MG63 (cell line): ENCODE measurements at regions not wholly inside any gene's neighbourhood (a gene's known extent, or its start where the extent isn't known, plus 50 kb on each side); places are given as distances from the start of the nearest gene placed in this dataset.

ENCODE experiments used
- DNase-seq: peaks from one replicate; pipeline ENCODE4 v3.0.0-alpha.2; 2020
- H3K27me3 ChIP-seq: fragments of 250-450 bp; sonication (Bioruptor Pico); 2 replicates; pipeline ENCODE4 v1.5.1; 2020; ENCODE audit warnings: mild to moderate bottlenecking, moderate library complexity
- H3K36me3 ChIP-seq: fragments of 250-450 bp; sonication (Bioruptor Pico); 2 replicates; pipeline ENCODE4 v1.5.1; 2020; ENCODE audit warnings: mild to moderate bottlenecking, moderate library complexity
- H3K4me3 ChIP-seq: fragments of 250-450 bp; sonication (Bioruptor Pico); 2 replicates; pipeline ENCODE4 v1.5.1; 2020; ENCODE audit warnings: mild to moderate bottlenecking, moderate library complexity
- H3K9me3 ChIP-seq: fragments of 250-450 bp; sonication (Bioruptor Pico); 2 replicates; pipeline ENCODE4 v1.5.1; 2020; ENCODE audit warnings: mild to moderate bottlenecking, moderate library complexity

DNA sequence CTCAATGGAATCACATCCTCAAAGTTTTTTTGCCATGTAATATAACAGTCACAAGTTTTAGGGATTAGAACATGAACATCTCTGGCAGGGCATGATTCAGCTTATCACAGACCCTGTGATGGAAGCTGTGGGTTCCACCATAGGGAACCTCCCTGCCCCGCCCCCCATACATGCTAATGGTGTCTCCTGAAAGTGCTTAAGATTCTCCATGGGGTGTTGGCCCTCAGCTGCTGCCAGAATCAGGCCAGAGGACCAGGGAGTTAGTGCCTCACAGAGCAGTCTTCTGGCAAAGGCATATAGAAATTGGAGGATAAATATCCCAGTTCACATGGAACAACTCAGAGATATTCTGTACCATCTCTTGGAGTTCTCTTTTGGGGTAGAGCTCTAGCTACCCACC lies 119.4 kb downstream of the RAB11FIP2 start:
- no peaks in the 10 kb centered on the region for H3K27me3 ChIP-seq
- DNase-seq, result no peak
- no peaks in the 10 kb centered on the region for H3K9me3 ChIP-seq
- no peak overlapping the region for H3K4me3 ChIP-seq
- no peaks in the 10 kb centered on the region for H3K36me3 ChIP-seq

DNA sequence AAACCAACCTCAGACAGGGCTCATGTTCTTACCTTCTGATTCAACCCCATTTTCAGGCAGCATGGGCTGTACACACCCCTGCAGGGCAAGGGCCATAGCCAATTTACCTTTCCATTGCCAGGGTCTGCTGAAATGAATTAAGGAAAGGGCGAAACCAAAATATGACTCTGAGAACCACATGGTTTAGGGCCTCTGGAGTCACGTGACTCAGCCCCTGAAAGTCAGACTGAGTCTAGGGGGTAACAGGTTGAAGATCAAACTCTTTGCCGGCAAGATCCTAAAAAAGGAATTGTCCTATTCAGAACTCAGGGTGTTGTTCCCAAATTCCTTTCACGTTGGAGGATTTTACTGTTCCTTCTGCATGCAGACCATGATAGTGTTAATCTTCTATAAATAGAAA lies 118.9 kb downstream of the RAB11FIP2 start:
- no peaks in the 10 kb centered on the region for H3K27me3 ChIP-seq
- DNase-seq, result no peak
- H3K36me3 ChIP-seq, result no peaks in the 10 kb centered on the region
- H3K9me3 ChIP-seq, result no peaks in the 10 kb centered on the region
- no peak overlapping the region for H3K4me3 ChIP-seq

GRCh38 chr10:117928281-117928680 lies 118.5 kb downstream of the RAB11FIP2 start:
- Histone ChIP-seq H3K4me3 (no peak overlapping the region), H3K9me3 (no peaks in the 10 kb centered on the region), H3K27me3 (no peaks in the 10 kb centered on the region), H3K36me3 (no peaks in the 10 kb centered on the region)
- DNase-seq, result no peak

GRCh38 chr10:117928741-117929140 lies 118.0 kb downstream of the RAB11FIP2 start:
- no peak overlapping the region for H3K4me3 ChIP-seq
- H3K27me3 ChIP-seq, result no peaks in the 10 kb centered on the region
- no peaks in the 10 kb centered on the region for H3K36me3 ChIP-seq
- DNase-seq, result no peak
- H3K9me3 ChIP-seq, result no peaks in the 10 kb centered on the region

GRCh38 chr10:117929327-117930067 lies 117.2 kb downstream of the RAB11FIP2 start:
- no peaks in the 10 kb centered on the region for H3K9me3 ChIP-seq
- no peaks in the 10 kb centered on the region for H3K36me3 ChIP-seq
- H3K4me3 ChIP-seq, result no peak overlapping the region
- H3K27me3 ChIP-seq, result no peaks in the 10 kb centered on the region
- no peak for DNase-seq

GRCh38 chr10:117931078-117931477 lies 115.7 kb downstream of the RAB11FIP2 start:
- no peaks in the 10 kb centered on the region for H3K27me3 ChIP-seq
- no peak overlapping the region for H3K4me3 ChIP-seq
- no peak for DNase-seq
- no peaks in the 10 kb centered on the region for H3K36me3 ChIP-seq
- H3K9me3 ChIP-seq, result no peaks in the 10 kb centered on the region

GRCh38 chr10:117933036-117933435 lies 113.7 kb downstream of the RAB11FIP2 start:
- DNase-seq, result peak; percentile 51
- Histone ChIP-seq H3K4me3 (no peak overlapping the region), H3K27me3 (no peaks in the 10 kb centered on the region), H3K9me3 (no peaks in the 10 kb centered on the region), H3K36me3 (no peaks in the 10 kb centered on the region)

DNA sequence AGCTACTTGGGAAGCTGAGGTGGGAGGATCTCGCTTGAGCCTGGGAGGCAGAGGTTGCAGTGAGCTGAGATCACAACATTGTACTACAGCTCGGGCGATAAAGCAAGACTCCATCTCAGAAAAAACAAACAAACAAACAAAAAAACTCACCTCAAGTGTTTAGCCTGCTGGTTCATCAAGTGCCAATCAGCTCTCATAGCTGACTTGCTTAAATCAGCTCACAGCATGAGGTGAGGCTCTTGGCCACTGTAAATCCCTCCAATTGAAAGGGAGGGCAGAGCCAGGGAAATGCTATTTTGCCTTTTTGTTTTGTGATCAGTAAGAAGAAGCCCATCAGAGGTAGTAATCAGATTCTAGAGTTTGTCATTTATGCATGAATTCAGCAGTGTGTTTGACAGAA lies 112.3 kb downstream of the RAB11FIP2 start:
- DNase-seq, result no peak
- H3K27me3 ChIP-seq, result no peaks in the 10 kb centered on the region
- no peaks in the 10 kb centered on the region for H3K36me3 ChIP-seq
- no peaks in the 10 kb centered on the region for H3K9me3 ChIP-seq
- H3K4me3 ChIP-seq, result no peak overlapping the region

DNA sequence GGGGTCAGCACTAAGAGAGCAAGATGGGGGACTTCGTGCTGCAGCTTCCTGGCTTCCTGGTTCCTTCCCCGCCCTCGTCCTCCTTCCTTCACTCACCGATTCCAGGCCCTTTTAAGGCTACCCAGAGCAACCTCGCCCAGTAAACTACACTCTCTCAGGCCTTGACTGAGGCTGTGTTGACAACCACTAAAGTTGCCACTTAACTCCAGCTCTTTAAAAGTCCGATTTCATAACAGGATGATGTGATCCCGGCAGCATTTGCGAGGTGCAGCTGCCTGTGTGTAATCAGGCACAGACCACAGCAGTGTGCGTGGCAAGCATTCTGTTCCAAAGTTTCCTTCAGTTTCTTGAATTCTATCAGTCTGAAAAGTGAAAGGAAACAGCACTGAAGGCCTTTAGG lies 110.6 kb downstream of the RAB11FIP2 start:
- Histone ChIP-seq H3K4me3 (no peak overlapping the region), H3K27me3 (no peaks in the 10 kb centered on the region), H3K9me3 (no peaks in the 10 kb centered on the region), H3K36me3 (no peaks in the 10 kb centered on the region)
- DNase-seq, result peak; percentile 30

GRCh38 chr10:117936566-117936965 lies 110.2 kb downstream of the RAB11FIP2 start:
- no peak overlapping the region for H3K4me3 ChIP-seq
- no peak for DNase-seq
- no peaks in the 10 kb centered on the region for H3K27me3 ChIP-seq
- no peaks in the 10 kb centered on the region for H3K9me3 ChIP-seq
- no peaks in the 10 kb centered on the region for H3K36me3 ChIP-seq

GRCh38 chr10:117936976-117937375 lies 109.8 kb downstream of the RAB11FIP2 start:
- no peaks in the 10 kb centered on the region for H3K36me3 ChIP-seq
- no peak for DNase-seq
- no peaks in the 10 kb centered on the region for H3K27me3 ChIP-seq
- H3K9me3 ChIP-seq, result no peaks in the 10 kb centered on the region
- H3K4me3 ChIP-seq, result no peak overlapping the region

DNA sequence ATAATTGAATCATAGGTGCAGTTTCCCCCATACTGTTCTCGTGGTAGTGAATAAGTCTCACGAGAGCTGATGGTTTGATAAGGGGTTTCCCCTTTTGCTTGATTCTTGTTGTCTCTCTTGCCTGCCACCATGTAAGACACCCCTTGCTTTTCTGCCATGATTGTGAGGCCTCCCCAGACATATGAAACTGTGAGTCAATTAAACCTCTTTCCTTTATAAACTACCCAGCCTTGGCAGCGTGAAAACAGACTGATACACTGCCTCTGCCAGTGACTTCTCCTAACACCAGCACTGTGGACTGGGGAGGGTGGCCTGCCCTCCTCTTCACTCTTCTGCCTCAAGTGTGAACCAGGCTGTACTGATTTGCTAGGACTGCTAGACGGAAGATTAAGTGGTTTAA lies 108.6 kb downstream of the RAB11FIP2 start:
- Histone ChIP-seq H3K9me3 (no peaks in the 10 kb centered on the region), H3K36me3 (no peaks in the 10 kb centered on the region), H3K4me3 (no peak overlapping the region), H3K27me3 (no peaks in the 10 kb centered on the region)
- no peak for DNase-seq

- no peak for DNase-seq
- Histone ChIP-seq H3K4me3 (no peak overlapping the region), H3K27me3 (no peaks in the 10 kb centered on the region)
These were observed 104.5 kb downstream of the RAB11FIP2 start for GRCh38 chr10:117942226-117942625.

DNA sequence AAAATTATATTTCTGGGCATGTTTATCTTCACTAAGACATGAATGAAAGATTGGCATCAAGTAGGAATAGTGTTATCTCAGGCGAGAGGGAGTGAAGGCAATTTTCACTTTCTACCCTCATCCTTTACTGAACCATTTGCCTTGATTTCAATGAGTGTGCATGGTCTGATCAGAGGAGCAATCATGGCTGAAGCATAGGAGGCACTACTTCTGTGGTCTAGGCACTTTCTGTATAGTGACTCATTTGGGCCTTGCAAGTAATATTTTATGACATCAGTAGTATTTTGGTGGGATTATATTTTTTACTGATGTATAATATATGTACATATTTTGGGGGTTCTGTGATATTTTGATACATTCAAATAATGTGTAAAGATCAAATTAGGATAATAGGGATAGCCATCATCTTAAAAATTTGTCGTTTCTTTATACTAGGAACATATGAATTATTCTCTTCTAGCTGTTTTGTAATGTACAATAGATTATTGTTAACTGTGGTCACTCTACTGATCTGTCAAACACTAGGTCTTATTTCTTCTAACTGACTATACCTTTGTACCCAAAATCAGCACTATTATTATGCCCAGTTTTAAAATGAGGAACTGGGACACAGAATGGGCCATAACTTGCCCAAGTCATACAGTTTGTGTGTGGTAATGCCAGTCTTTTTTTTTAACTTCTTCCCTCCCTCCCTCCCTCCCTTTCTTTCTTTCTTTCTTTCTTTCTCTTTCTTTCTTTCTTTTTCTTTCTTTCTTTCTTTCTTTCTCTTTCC lies 101.9 kb downstream of the RAB11FIP2 start:
- Histone ChIP-seq H3K4me3 (no peak overlapping the region), H3K9me3 (no peaks in the 10 kb centered on the region), H3K27me3 (no peaks in the 10 kb centered on the region), H3K36me3 (no peaks in the 10 kb centered on the region)
- DNase-seq, result no peak

More at GRCh38 chr10:117942226-117942625, 104.5 kb downstream of the RAB11FIP2 start:
- Histone ChIP-seq H3K36me3 (no peaks in the 10 kb centered on the region), H3K9me3 (no peaks in the 10 kb centered on the region)

DNA sequence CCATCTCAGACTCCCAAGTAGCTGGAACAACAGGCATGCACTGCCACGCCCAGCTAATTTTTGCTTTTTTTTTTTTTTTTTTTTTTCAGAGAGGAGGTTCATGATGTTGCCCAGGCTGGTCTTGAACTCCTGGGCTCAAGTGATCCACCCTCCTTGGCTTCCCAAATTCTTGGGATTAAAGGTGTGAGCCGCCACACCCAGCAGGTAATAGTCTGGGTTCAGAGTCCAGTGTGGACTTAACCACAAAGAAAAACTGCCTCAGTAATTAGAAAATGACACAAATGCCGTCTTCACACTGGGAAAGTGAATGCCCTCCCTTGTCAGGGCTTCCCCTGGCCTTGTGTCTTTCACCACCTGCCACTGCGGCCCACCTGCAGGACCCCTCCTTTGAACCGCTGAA lies 101.1 kb downstream of the RAB11FIP2 start:
- no peak for DNase-seq
- H3K36me3 ChIP-seq, result no peaks in the 10 kb centered on the region
- H3K9me3 ChIP-seq, result no peaks in the 10 kb centered on the region
- no peak overlapping the region for H3K4me3 ChIP-seq
- no peaks in the 10 kb centered on the region for H3K27me3 ChIP-seq

GRCh38 chr10:117946525-117947070 lies 100.1 kb downstream of the RAB11FIP2 start:
- Histone ChIP-seq H3K9me3 (no peaks in the 10 kb centered on the region), H3K27me3 (no peaks in the 10 kb centered on the region), H3K36me3 (no peaks in the 10 kb centered on the region), H3K4me3 (no peak overlapping the region)
- DNase-seq, result peak; percentile 15

DNA sequence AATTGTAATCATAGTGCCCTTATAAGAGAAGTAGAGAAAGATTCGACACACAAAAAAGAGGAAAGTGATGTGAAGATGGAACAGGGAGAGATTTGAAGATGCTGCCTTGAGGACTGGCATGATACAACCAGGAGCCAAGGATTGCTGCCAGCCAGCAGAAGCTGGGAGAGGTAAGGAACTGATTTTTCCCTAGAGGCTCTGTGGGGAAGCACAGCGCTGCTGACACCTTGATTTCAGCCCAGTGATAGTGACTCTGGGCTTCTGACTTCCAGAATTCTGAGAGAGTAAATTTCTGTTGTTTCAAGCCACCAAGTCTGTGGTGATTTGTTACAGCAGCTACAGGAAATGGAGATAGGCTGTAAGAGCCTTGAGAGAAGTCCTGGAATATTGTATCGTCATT lies 98.2 kb downstream of the RAB11FIP2 start:
- no peaks in the 10 kb centered on the region for H3K9me3 ChIP-seq
- H3K36me3 ChIP-seq, result no peaks in the 10 kb centered on the region
- H3K27me3 ChIP-seq, result no peaks in the 10 kb centered on the region
- no peak overlapping the region for H3K4me3 ChIP-seq
- no peak for DNase-seq

DNA sequence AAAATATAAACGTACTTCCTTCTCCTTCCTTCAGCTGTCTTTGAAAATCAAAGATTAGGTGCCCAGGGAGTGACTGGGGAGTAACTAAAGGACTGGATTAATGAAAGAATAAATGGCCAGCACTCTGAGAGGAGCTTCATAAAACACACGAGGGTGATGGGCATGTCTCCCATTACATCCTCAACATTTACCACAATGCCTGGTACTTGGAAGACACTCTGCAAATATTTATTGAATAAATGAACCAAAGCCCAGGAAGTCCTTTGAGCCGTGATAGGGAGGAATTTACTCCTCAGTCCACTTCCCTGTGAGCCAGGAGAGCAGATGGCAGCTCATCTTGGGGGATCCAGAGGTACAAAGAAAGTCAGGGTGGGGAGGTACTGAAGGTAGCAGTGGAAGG lies 96.3 kb downstream of the RAB11FIP2 start:
- DNase-seq, result no peak
- H3K4me3 ChIP-seq, result no peak overlapping the region
- H3K9me3 ChIP-seq, result no peaks in the 10 kb centered on the region
- no peaks in the 10 kb centered on the region for H3K36me3 ChIP-seq
- no peaks in the 10 kb centered on the region for H3K27me3 ChIP-seq
